ENCODE measurements at regions not wholly inside any gene's neighbourhood (a gene's known extent, or its start where the extent isn't known, plus 50 kb on each side); places are given as distances from the start of the nearest gene placed in this dataset.

- TF ChIP-seq EZH2 (IDR thresholded peaks at IDR 0.05; ENCODE audit: insufficient read depth, poor library complexity, severe bottlenecking) (no peak), EZH2phosphoT487 (IDR thresholded peaks at IDR 0.05; ENCODE audit: insufficient read depth, low read depth) (no peak)
Observed at GRCh38 chr21:38129711-38130110, 127.1 kb upstream of the KCNJ15 start.
